Caco-2 (cell line): ENCODE measurements at regions not wholly inside any gene's neighbourhood (a gene's known extent, or its start where the extent isn't known, plus 50 kb on each side); places are given as distances from the start of the nearest gene placed in this dataset.
"Not testable (repeated sequence)": the region's sequence is repeated elsewhere in the genome, so short reads cannot be mapped to it uniquely, and the experiment has no call there.

Source experiments
- BruUV-seq: library from RNA; stranded (reverse); fragments of 400-500 nt; replicated peaks from 2 replicates; lab custom pipeline; 2021; lab: Mats Ljungman, UMichigan
- CTCF ChIA-PET: fragments of 300-600 bp; sonication (Branson Sonifier 250); formaldehyde crosslinking; loops from one replicate; lab custom pipeline; 2022; ENCODE audit warnings: antibody characterized with exemption; lab: Charles Lee
- POLR2A ChIA-PET: fragments of 300-600 bp; sonication (Branson Sonifier 250); formaldehyde crosslinking; loops from one replicate; lab custom pipeline; 2022; ENCODE audit warnings: antibody characterized with exemption; lab: Charles Lee
- DNase-seq, 2 experiments: peaks; one replicate each; pipeline versions ENCODE4 v3.0.0 to v3.0.0-alpha.2; 2020 to 2022
- H3K27me3 ChIP-seq: replicated peaks from 2 replicates; pipeline ENCODE4 v1.6.0; 2011; ENCODE audit warnings: low read length; ENCODE audit not compliant: control insufficient read depth, insufficient read depth
- H3K36me3 ChIP-seq: 2 replicates; pipeline ENCODE4 v1.5.1; 2011; ENCODE audit warnings: low read length; ENCODE audit not compliant: control insufficient read depth, insufficient read depth
- H3K4me1 ChIP-seq: fragments of 250-450 bp; sonication (Bioruptor Pico); 2 replicates; pipeline ENCODE4 v1.5.1; 2020; ENCODE audit warnings: mild to moderate bottlenecking
- H3K4me3 ChIP-seq: 2 replicates; pipeline ENCODE4 v1.5.1; 2011; ENCODE audit warnings: low read depth, mild to moderate bottlenecking, control low read depth, low read length
- H3K9me3 ChIP-seq: fragments of 250-450 bp; sonication (Bioruptor Pico); 2 replicates; pipeline ENCODE4 v1.5.1; 2020; ENCODE audit warnings: mild to moderate bottlenecking, moderate library complexity
- H3K27ac Mint-ChIP-seq: one replicate; pipeline ENCODE4 v1.8.0; 2022; ENCODE audit warnings: mixed read lengths; ENCODE audit not compliant: unreplicated experiment
- H3K27me3 Mint-ChIP-seq: one replicate; pipeline ENCODE4 v1.8.0; 2022; ENCODE audit warnings: mixed read lengths; ENCODE audit not compliant: insufficient read depth, unreplicated experiment
- H3K36me3 Mint-ChIP-seq: one replicate; pipeline ENCODE4 v1.8.0; 2022; ENCODE audit warnings: mild to moderate bottlenecking, mixed read lengths; ENCODE audit not compliant: insufficient read depth, unreplicated experiment
- H3K4me1 Mint-ChIP-seq: one replicate; pipeline ENCODE4 v1.8.0; 2022; ENCODE audit warnings: low read depth, mixed read lengths; ENCODE audit not compliant: unreplicated experiment
- H3K4me3 Mint-ChIP-seq: one replicate; pipeline ENCODE4 v1.8.0; 2022; ENCODE audit warnings: mild to moderate bottlenecking, moderate library complexity, mixed read lengths; ENCODE audit not compliant: unreplicated experiment
- H3K9me3 Mint-ChIP-seq: one replicate; pipeline ENCODE4 v1.8.0; 2022; ENCODE audit warnings: mixed read lengths; ENCODE audit not compliant: unreplicated experiment
- CTCF ChIP-seq, 2 experiments: fragments of 200-600 bp in 1 of 2; IDR thresholded peaks; 1 replicate in 1 of 2; 2 replicates in 1 of 2; pipeline versions ENCODE4 v1.5.1 to v1.8.0; 2011 to 2022; ENCODE audit warnings: antibody characterized with exemption in 1 of 2, control low read depth in 1 of 2, inconsistent platforms in 1 of 2, low read depth in 1 of 2, low read length in 1 of 2, mild to moderate bottlenecking in 1 of 2, moderate library complexity in 1 of 2; ENCODE audit not compliant: insufficient read depth in 1 of 2, severe bottlenecking in 1 of 2, unreplicated experiment in 1 of 2
- intact Hi-C: fragments of 100-400 bp; cut with micrococcal nuclease; formaldehyde crosslinking; loops from one replicate; pipeline ENCODE4 v1.10.0; 2022; ENCODE audit not compliant: unreplicated experiment

DNA sequence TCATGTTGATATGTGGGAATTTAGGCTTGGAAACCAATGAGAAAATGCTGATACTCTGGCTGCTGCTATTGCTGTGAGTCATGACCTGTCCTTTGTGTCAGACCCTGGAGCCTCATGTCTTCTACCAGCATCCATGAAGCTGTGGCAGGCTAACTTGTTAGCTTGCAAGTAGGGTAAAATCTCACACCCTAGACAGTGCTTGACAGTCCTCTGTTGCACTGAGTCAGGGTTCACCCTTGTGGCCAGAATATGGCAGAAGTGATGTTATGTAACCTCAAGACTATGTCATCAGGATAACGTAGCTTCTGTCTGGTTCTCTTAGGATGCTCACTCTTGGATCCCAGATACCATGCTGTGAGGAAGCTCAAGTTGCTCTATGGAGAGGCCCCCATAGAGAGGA, 110.8 kb downstream of the LHX2 start:
- Histone ChIP-seq H3K4me1 (no peaks in the 10 kb centered on the region), H3K36me3 (no peaks in the 10 kb centered on the region), H3K4me3 (no peak overlapping the region), H3K9me3 (peaks cover 1% of the 10 kb centered on the region; the same call in 1 of the 2 replicates), H3K27me3 (no peaks in the 10 kb centered on the region)
- no TSS peak for BruUV-seq
- no peak for TF ChIP-seq CTCF (IDR thresholded peaks at IDR 0.05; ENCODE audit: insufficient read depth in 1 of 2, low read depth in 1 of 2, low read length in 1 of 2, severe bottlenecking in 1 of 2, unreplicated experiment in 1 of 2)
- H3K27me3 Mint-ChIP-seq = peaks cover 3% of the 10 kb centered on the region
- ChIA-PET POLR2A (no interaction called here), CTCF (interaction anchor here (0.5 to 0.6 kb wide), 2 partner anchors 33 to 133 kb away, joined by 3 read pairs; no protein-coding TSS in a partner anchor)
- no peak overlapping the region for H3K4me3 Mint-ChIP-seq
- no peaks in the 10 kb centered on the region for H3K9me3 Mint-ChIP-seq
- no peak for DNase-seq
- no peak overlapping the region for H3K27ac Mint-ChIP-seq
- no peaks in the 10 kb centered on the region for H3K4me1 Mint-ChIP-seq
- H3K36me3 Mint-ChIP-seq = no peaks in the 10 kb centered on the region
- intact Hi-C loops = loop anchor here (10.0 kb wide), 1 partner anchor 132 kb away; the partner anchor contains the start of gene NEK6

DNA sequence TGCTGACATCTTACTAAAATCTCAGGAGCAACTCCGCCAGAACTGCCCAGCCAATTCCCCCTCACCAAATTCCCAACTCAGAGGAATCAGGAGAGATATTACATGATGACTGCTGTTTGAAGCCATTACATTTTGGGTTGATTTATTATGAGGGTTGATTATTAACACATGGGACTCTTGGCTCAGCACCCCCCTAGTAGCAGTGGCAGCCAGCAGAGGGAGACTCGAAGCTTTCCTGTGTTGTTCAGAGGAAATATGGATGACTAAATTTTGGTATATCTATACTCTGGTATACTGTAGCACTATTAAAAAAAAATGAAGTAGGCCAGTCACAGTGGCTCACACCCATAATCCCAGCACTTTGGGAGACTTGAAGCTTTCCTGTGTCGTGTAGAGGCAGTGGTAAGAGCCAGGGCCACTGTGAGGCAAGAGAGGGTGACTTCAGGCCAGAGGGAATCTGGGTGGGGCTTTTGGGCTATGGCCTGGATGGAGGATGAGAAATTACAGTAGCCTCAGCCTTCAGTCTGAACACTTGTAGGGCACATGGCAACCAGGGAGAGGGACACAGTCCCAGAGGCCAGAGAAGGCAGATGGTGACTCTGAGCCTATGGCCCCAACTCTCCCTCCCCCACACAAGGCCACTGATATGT, 111.4 kb downstream of the LHX2 start:
- Histone ChIP-seq H3K4me1 (0 out of 2 replicates have a peak, but pooled peaks cover 3% of the 10 kb centered on the region), H3K27me3 (no peaks in the 10 kb centered on the region), H3K36me3 (no peaks in the 10 kb centered on the region), H3K4me3 (no peak overlapping the region), H3K9me3 (no peaks in the 10 kb centered on the region)
- H3K4me1 Mint-ChIP-seq = no peaks in the 10 kb centered on the region
- no peak overlapping the region for H3K4me3 Mint-ChIP-seq
- peak in 1 of 2 experiments; percentile 19 for DNase-seq
- BruUV-seq = no TSS peak
- TF ChIP-seq CTCF (IDR thresholded peaks at IDR 0.05; ENCODE audit: insufficient read depth in 1 of 2, low read depth in 1 of 2, low read length in 1 of 2, severe bottlenecking in 1 of 2, unreplicated experiment in 1 of 2) = peak in 1 of 2 experiments; percentile 33
- H3K27me3 Mint-ChIP-seq = no peaks in the 10 kb centered on the region
- intact Hi-C loops = loop anchor here (10.0 kb wide), 1 partner anchor 132 kb away; the partner anchor contains the start of gene NEK6
- POLR2A ChIA-PET = no interaction called here
- H3K36me3 Mint-ChIP-seq = no peaks in the 10 kb centered on the region
- CTCF ChIA-PET = interaction anchor here (0.6 kb wide), 1 partner anchor 132 kb away, joined by 3 read pairs; no protein-coding TSS in a partner anchor
- no peak overlapping the region for H3K27ac Mint-ChIP-seq
- no peaks in the 10 kb centered on the region for H3K9me3 Mint-ChIP-seq

DNA sequence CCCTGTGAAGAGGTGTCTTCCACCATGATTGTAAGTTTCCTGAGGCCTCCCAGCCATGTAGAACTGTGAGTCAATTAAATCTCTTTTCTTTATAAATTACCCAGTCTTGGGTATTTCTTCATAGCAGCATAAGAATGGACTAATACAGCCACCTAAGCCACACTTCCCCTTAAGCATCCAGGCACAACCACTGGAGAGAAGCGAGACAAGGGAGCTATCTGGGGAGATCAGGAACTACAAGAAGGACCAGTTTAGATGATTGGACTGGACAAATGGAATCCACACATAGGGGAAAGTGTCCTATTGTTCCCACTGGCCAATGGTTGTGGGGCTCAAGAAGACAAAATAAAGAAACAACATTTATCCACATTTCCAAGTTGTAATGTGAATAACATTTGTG, 112.1 kb downstream of the LHX2 start:
- CTCF ChIA-PET, H3K36me3 ChIP-seq, H3K27ac Mint-ChIP-seq, H3K36me3 Mint-ChIP-seq, H3K4me1 ChIP-seq, BruUV-seq, H3K4me3 ChIP-seq, DNase-seq, H3K9me3 Mint-ChIP-seq, H3K4me1 Mint-ChIP-seq, H3K9me3 ChIP-seq, H3K27me3 Mint-ChIP-seq, POLR2A ChIA-PET, H3K4me3 Mint-ChIP-seq, H3K27me3 ChIP-seq: not testable (repeated sequence)
- intact Hi-C loops = loop anchor here (10.0 kb wide), 1 partner anchor 131 kb away; the partner anchor contains the start of gene NEK6
